Limb (tissue), 2 donors: ENCODE measurements at regions not wholly inside any gene's neighbourhood (a gene's known extent, or its start where the extent isn't known, plus 50 kb on each side); places are given as distances from the start of the nearest gene placed in this dataset.

Source experiments
- DNase-seq, 2 donors: peaks; one replicate each; pipeline ENCODE4 v3.0.0-alpha.2; 2016; ENCODE audit errors: extremely low spot score in 2 of 2

DNA sequence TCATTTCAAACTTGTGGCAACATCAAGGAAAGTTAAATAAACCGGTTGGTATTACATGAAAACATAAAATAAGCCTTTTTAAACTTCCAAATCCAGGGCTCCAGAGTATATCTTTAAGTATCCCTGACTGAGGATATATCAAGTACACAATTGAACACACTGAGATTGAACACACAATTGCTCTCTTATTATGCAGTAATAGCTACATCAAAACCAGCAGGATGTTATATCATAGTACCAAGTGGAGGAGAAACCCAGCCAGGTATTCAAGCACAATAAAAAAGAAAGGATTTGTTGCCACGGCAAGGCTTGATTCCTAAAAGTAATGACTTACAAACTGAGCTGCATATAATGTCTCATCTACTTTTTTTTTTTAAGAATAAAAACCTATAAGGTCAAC lies 605.8 kb downstream of the SPOCK3 start:
- no peak for DNase-seq

DNA sequence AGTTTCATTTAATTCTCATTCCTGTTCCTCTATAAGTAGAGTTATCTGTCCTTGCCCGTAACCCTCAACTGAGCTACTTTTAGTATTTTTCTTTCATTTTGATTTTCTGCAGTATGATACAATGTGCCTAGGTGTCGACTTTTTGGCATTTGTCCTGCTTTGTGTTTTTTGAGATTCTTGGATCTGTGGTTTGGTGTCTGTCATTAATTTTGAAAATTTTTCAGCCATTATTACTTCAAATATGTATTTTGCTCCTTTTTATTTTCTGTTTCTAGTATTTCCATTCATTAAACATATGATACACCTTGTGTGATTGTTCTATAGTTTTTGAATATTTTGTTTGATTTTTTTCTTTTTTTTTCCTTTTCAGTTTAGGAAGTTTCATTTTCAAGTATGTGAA lies 598.9 kb downstream of the SPOCK3 start:
- DNase-seq = no peak

DNA sequence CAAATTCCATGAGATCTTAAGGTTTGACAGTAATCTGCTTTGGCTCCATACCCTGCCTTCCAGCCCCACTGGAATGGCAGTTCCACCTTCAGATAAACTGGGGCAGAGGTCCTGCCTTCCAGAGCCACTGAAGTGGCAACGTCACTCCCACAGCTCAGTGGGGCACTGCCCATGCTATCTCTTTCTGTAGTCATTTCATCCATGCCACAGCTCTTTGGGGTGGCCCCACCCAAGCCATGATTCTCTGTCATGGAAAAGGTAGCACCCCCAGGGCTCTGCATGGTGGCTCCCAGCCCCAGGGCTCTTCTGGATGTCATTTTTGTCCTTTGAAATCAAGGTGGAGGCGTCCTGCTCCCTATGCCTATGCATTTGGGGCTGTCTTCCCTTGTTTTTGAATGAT lies 596.5 kb downstream of the SPOCK3 start:
- DNase-seq = no peak

DNA sequence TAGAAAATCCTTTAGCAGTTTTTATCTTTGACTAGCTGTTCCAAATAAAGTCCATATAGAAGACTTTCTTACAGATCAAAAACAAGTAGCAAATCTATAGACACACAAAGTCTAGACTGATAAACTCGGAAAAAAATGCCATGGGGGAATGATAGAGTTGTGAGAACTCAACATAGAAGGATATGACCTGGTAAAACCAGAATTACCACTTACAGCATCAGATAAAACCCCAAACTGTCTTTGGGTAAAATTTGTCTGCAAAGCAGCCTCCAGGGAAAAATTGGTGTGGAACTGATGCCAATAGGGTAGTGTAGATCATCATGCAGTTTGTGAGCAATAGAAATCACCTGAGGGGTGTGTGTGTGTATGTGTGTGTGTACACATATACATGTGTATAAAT lies 579.1 kb downstream of the SPOCK3 start:
- DNase-seq = no peak

DNA sequence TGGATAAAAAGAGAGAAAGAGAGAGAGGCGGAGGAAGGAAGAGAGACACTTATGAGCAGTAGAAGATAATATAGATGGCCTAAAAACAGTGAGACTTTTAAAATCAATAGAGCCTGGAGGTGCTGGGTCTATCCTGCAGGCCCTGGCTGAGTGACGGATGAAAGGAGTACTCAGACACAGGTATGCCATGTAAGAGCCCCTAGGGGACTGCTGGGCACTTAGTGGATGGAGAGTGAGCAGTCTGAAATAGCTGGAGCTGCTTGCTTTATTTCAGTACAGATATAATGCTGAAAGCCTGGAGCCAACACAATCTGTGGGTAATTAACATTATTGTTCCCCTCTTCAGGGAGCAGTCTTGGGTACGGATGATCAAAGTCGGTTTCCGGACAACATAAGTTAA lies 578.6 kb downstream of the SPOCK3 start:
- DNase-seq = no peak

DNA sequence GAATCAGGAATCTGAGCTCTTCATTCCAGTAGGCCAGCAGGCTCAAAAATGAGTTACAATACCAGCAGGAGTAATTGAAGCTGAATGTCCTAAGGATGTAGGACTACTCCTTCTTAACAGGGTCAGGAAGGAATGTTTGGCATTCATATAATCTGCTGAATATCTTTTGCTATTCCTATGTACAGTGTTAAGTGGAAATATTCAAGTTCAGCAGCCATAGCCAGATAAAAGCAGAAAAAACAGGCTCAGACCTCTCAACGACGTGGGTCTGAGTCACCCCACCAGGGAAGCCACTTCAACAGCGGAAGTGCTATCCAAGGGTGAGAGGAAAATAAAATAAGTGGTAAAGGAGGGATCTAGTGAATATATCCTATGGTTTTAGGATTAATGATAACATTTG lies 577.0 kb downstream of the SPOCK3 start:
- DNase-seq = no peak

DNA sequence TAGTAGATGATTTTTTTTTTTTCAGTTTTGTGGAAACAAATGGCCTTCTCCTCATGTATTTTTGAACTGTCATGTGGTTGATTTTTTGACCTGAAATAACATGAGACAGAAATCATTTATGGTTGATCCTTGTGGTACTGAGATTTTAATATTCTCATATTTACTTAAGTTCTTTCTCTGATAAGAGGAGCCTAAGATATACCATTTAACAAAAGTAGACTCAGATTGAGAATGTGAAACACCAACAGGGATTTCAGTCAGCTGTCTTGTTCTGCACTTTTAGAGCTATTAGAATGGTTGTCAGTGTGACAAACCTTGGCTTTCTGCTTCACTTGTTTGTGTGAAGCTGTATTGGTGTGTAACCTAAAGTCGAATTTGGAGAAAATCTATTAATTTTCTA lies 575.7 kb downstream of the SPOCK3 start:
- no peak for DNase-seq

DNA sequence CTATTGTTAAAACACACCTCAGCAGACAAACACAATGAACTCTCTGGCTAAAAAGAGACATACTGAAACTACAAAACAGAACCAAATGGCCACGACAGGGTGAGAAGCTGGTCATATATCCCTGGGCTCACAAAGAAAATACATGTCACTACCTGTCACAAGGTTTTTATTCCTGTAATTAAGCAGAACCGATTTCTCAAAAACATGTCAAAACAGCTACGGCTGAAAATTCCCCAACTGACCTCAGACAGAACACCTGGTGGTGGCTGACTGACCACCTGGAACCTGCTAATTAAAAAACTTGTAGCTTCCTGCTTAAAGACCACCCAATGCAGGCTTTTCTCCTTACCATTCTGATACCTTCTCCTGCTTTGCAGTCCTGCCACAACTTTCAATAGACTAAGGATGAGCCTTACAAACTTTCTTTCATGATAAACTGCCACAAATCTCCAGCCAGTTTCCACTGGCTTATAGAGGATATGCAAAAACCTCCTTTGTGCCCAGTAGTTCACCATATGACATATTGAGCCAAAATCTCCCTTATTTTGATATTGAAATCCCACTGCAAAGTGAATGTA lies 571.9 kb downstream of the SPOCK3 start:
- no peak for DNase-seq

DNA sequence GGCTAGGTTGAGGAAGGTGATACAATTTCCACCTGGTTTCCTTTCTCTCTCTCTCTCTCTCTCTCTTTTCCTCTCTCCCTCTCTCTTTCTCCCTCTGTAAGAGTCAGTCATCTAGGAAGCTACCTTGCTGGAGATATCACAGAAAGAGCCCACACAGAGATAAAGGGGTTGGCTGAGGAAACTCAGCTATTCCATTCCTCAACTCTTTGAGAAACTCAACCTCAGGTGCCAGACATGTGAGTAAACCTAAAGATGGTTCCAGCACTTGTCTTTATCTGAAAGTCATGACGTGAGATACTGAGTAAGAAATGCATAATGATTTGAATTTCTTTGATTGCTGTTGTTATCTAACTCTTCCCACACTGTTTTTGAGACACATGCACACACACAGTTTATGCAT lies 564.0 kb downstream of the SPOCK3 start:
- DNase-seq = no peak

DNA sequence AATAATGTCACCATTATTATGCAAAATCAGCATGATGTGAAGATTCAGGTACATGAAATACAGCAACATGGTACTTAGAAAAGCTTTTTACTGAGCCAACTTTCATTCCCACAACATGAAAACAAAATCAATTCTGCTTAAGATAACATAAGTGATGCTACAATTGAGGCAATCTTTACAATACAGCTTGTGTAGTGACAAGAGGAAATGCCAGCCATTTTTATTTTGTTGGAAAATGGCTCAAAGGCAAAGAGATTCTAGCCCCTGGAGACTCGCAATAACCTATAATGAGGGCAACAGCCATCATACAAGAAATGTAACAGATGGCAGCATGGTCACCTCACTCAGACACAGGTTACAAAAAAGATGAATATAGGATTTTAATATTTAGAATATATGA lies 560.4 kb downstream of the SPOCK3 start:
- DNase-seq = no peak

DNA sequence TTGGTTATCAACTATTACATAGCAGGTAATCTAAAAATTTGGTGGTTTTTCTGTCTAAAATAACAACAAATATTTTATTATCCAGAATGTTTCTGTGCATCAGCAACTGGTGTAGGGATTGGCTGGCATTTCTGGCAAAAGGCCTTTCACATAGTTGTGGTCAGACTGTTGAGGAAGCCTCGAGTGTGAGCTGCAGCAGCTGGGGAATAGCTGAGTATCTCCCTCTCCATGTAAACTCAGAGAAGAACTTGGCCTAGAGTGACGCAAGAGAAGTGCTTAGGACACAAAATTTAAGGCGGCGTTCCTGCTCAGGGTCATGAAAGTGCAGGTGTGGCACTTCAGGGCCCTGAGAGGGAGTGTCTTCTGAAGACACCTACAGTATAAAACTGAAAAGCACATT lies 558.9 kb downstream of the SPOCK3 start:
- no peak for DNase-seq

DNA sequence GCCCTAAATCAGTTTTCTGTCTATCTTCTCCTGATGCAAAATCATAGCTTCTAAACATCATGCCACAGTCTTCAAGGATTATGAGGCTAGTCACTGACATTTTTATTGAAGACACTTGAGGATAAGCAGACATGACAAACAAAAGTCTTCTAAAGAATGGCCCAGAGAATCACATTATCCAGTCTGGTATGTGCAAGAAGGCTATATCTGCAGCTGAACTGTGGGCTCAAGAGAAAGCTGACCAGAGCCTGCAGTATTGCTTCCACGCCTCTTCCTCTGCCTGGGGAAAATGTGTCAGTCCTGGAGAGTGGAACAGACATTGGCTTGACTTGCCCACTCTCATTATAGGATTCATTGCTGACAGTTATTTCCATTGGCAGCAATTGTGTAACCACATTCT lies 553.5 kb downstream of the SPOCK3 start:
- DNase-seq = no peak

DNA sequence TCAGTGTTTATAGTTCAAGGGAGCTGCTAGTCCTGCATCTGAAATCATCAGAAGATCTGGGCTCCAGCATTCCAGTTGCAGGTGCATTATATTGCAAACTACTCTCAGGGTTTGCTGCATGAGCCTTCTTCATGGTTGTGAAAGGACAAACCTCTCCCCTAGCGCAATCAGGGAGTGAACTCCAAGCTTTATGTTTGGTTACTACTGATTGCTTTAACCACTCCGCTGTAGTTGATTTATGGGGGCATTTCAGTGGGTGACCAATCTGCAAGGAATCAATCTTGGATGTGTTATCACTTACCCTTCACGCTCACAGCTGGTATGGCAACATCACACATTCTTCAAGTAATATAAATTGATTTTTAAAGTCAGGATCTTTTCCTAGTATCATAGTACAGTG lies 552.1 kb downstream of the SPOCK3 start:
- no peak for DNase-seq
